ENCODE measurements at regions not wholly inside any gene's neighbourhood (a gene's known extent, or its start where the extent isn't known, plus 50 kb on each side); places are given as distances from the start of the nearest gene placed in this dataset.
"Not testable (repeated sequence)": the region's sequence is repeated elsewhere in the genome, so short reads cannot be mapped to it uniquely, and the experiment has no call there.

DNA sequence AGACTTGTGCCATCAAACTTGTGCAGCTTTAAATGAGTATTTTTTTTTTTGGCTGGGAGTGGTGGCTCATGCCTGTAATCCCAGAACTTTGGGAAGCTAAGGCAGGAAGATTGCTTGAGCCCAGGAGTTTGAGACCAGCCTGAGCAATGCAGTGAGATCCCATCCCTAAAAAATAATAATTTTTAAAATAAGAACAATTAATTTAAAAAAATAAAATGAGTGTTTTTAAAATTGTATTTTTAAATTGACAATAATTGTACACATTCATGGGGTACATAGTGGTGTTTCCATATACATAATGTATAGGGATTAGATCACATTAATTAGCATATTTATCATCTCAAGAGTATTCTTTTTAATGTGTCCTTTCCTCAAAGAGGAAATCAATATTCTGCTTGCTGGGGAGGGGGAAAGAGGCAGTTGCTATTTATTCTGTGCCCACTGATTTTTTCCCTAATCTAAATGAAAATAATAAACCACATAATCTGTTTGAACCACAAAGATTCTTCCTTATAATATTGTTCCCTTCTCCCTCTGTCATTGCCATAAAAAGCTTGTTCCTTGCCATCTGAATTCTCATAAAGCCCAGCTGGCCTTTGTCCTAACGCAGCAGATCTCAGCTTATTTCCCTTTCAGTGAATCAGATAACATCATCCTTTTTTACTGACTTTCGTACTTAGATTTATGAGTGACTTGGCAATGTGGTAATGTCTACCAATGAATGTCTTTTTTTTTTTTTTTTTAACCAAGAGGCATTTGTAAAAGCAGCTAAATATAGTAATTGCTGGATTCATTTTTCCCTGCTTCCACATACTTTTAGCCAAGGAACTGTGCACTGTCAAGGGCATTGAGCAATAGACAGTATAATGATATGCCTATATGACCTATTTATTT, 81.8 kb upstream of the RUBCNL start:
- H3K27ac ChIP-seq (ENCODE audit: insufficient read length, low read depth, low read length) = no peak overlapping the region
- H3K4me3 Mint-ChIP-seq = no peak overlapping the region
- H3K4me2 ChIP-seq (ENCODE audit: insufficient read depth, insufficient read length, low read length) = no peak overlapping the region

DNA sequence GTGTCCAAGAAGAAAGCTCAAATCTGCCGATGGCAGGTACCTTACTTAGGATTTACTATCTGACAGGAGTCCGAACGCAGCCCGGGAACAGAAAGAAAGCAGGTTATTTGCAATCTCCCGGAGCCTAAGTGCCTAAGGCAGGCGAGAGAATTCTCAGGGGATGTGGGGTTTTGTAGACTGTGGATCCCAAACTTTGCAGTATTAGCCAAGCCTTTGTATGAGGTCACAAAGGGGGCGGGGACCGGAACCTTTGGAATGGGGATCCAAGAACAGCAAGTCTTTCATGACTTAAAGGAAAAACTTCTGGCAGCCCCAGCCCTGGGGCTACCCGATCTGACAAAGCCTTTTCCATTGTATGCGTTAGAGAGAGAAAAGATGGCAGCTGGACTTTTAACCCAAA, 80.6 kb upstream of the RUBCNL start:
- not testable (repeated sequence) for H2BK15ac ChIP-seq (ENCODE audit: low read depth, low read length); H2BK120ac ChIP-seq (ENCODE audit: low read depth, low read length, poor library complexity, severe bottlenecking); H3K4me2 ChIP-seq (ENCODE audit: insufficient read depth, insufficient read length, low read length); H2AK5ac ChIP-seq (ENCODE audit: insufficient read length, low read length); H2AFZ ChIP-seq (ENCODE audit: low read length); H3K36me3 Mint-ChIP-seq (ENCODE audit: insufficient read depth in 1 of 3, low read depth in 3 of 3); H3K79me2 ChIP-seq (ENCODE audit: insufficient read depth, low read length); H3T11ph ChIP-seq (ENCODE audit: low read length); H3K9me3 ChIP-seq (ENCODE audit: control insufficient read depth, low read depth, low read length); H3K27ac ChIP-seq (ENCODE audit: insufficient read length, low read depth, low read length); H3K4me1 ChIP-seq (ENCODE audit: insufficient read depth, low read length); H2BK12ac ChIP-seq (ENCODE audit: insufficient read length, low read depth, low read length); H3K4ac ChIP-seq (ENCODE audit: low read depth, low read length); H3K27me3 ChIP-seq (ENCODE audit: insufficient read depth, low read length); H3K27me3 Mint-ChIP-seq (ENCODE audit: low read depth); H3K27ac Mint-ChIP-seq; H3K4me1 Mint-ChIP-seq; H2BK20ac ChIP-seq (ENCODE audit: low read depth, low read length, poor library complexity, severe bottlenecking); H4K8ac ChIP-seq (replicated peaks; ENCODE audit: insufficient read length, low read depth, low read length); H3K56ac ChIP-seq (ENCODE audit: insufficient read length, low read depth, low read length); H4K20me1 ChIP-seq (ENCODE audit: control insufficient read depth, insufficient read depth, insufficient read length); H3K18ac ChIP-seq (ENCODE audit: insufficient read length, low read depth, low read length); DNase-seq; H3K9ac ChIP-seq (ENCODE audit: extremely low read depth, insufficient read length, low read length); H2BK5ac ChIP-seq (ENCODE audit: insufficient read length, low read length); H3K14ac ChIP-seq (ENCODE audit: insufficient read depth, low read length); H3K4me3 Mint-ChIP-seq; H3K23me2 ChIP-seq (ENCODE audit: insufficient read length, low read depth, low read length, poor library complexity, severe bottlenecking); H4K5ac ChIP-seq (ENCODE audit: insufficient read length, low read depth, low read length); H3K79me1 ChIP-seq (ENCODE audit: insufficient read depth, low read depth, low read length, poor library complexity, severe bottlenecking); H3K23ac ChIP-seq (ENCODE audit: insufficient read length, low read depth, low read length); H3K9me3 Mint-ChIP-seq; H4K91ac ChIP-seq (ENCODE audit: insufficient read length, low read depth, low read length)
- WGBS (ENCODE audit: extremely low coverage, insufficient read length, low lambda C conversion rate) = no CpG with 5 or more reads among the region's 10 CpGs

More for the DNA sequence above, 81.8 kb upstream of the RUBCNL start:
- H2AK5ac ChIP-seq (ENCODE audit: insufficient read length, low read length) = no peak overlapping the region
- no peaks in the 10 kb centered on the region for H3K36me3 Mint-ChIP-seq (ENCODE audit: insufficient read depth in 1 of 3, low read depth in 3 of 3)
- WGBS (ENCODE audit: extremely low coverage, insufficient read length, low lambda C conversion rate) = no CpG with 5 or more reads among the region's 2 CpGs
- no peaks in the 10 kb centered on the region for H3K27me3 Mint-ChIP-seq (ENCODE audit: low read depth)
- H2BK20ac ChIP-seq (ENCODE audit: low read depth, low read length, poor library complexity, severe bottlenecking) = no peak overlapping the region
- no peaks in the 10 kb centered on the region for H3K79me2 ChIP-seq (ENCODE audit: insufficient read depth, low read length)
- H2BK15ac ChIP-seq (ENCODE audit: low read depth, low read length) = no peak overlapping the region
- DNase-seq = no peak
- H3K56ac ChIP-seq (ENCODE audit: insufficient read length, low read depth, low read length) = no peak overlapping the region
- H2BK120ac ChIP-seq (ENCODE audit: low read depth, low read length, poor library complexity, severe bottlenecking) = no peak overlapping the region
- H3K27me3 ChIP-seq (ENCODE audit: insufficient read depth, low read length) = no peaks in the 10 kb centered on the region
- H3K79me1 ChIP-seq (ENCODE audit: insufficient read depth, low read depth, low read length, poor library complexity, severe bottlenecking) = no peaks in the 10 kb centered on the region
- no peak overlapping the region for H3K4ac ChIP-seq (ENCODE audit: low read depth, low read length)
- H3K27ac Mint-ChIP-seq = no peak overlapping the region
- H4K91ac ChIP-seq (ENCODE audit: insufficient read length, low read depth, low read length) = no peak overlapping the region
- peaks cover 9% of the 10 kb centered on the region in 2 experiments; a peak in 3 of 4 replicates for H3K4me1 Mint-ChIP-seq
- H2AFZ ChIP-seq (ENCODE audit: low read length) = no peak overlapping the region
- H2BK5ac ChIP-seq (ENCODE audit: insufficient read length, low read length) = no peak overlapping the region
- no peak overlapping the region for H3T11ph ChIP-seq (ENCODE audit: low read length)
- no peak overlapping the region for H2BK12ac ChIP-seq (ENCODE audit: insufficient read length, low read depth, low read length)
- TF ChIP-seq, protein P1, sequence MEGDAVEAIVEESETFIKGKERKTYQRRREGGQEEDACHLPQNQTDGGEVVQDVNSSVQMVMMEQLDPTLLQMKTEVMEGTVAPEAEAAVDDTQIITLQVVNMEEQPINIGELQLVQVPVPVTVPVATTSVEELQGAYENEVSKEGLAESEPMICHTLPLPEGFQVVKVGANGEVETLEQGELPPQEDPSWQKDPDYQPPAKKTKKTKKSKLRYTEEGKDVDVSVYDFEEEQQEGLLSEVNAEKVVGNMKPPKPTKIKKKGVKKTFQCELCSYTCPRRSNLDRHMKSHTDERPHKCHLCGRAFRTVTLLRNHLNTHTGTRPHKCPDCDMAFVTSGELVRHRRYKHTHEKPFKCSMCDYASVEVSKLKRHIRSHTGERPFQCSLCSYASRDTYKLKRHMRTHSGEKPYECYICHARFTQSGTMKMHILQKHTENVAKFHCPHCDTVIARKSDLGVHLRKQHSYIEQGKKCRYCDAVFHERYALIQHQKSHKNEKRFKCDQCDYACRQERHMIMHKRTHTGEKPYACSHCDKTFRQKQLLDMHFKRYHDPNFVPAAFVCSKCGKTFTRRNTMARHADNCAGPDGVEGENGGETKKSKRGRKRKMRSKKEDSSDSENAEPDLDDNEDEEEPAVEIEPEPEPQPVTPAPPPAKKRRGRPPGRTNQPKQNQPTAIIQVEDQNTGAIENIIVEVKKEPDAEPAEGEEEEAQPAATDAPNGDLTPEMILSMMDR (conservative IDR thresholded peaks at IDR 0.05) = no peak
- H3K9me3 ChIP-seq (ENCODE audit: control insufficient read depth, low read depth, low read length) = no peaks in the 10 kb centered on the region
- H3K14ac ChIP-seq (ENCODE audit: insufficient read depth, low read length) = no peak overlapping the region
- no peaks in the 10 kb centered on the region for H3K9me3 Mint-ChIP-seq
- no peak overlapping the region for H3K23ac ChIP-seq (ENCODE audit: insufficient read length, low read depth, low read length)
- H4K5ac ChIP-seq (ENCODE audit: insufficient read length, low read depth, low read length) = no peak overlapping the region
- no peak overlapping the region for H3K18ac ChIP-seq (ENCODE audit: insufficient read length, low read depth, low read length)
- H3K4me1 ChIP-seq (ENCODE audit: insufficient read depth, low read length) = no peaks in the 10 kb centered on the region
- H4K8ac ChIP-seq (replicated peaks; ENCODE audit: insufficient read length, low read depth, low read length) = no peak overlapping the region
- no peak overlapping the region for H3K9ac ChIP-seq (ENCODE audit: extremely low read depth, insufficient read length, low read length)
- no peaks in the 10 kb centered on the region for H3K23me2 ChIP-seq (ENCODE audit: insufficient read length, low read depth, low read length, poor library complexity, severe bottlenecking)
- no peaks in the 10 kb centered on the region for H4K20me1 ChIP-seq (ENCODE audit: control insufficient read depth, insufficient read depth, insufficient read length)
